ENCODE measurements at regions not wholly inside any gene's neighbourhood (a gene's known extent, or its start where the extent isn't known, plus 50 kb on each side); places are given as distances from the start of the nearest gene placed in this dataset.

GRCh38 chr5:89417990-89418389 is 535.0 kb upstream of the MEF2C start:
- no peak for DNase-seq (ENCODE audit: low read depth in 3 of 3)

- no peak for DNase-seq (ENCODE audit: low read depth in 3 of 3)
Observed at GRCh38 chr5:89417515-89417914, 534.5 kb upstream of the MEF2C start.

GRCh38 chr5:89411891-89412290 is 528.9 kb upstream of the MEF2C start:
- DNase-seq (ENCODE audit: low read depth in 3 of 3), result no peak

- no peak for DNase-seq (ENCODE audit: low read depth in 3 of 3)
Observed at GRCh38 chr5:89407054-89407453, 524.1 kb upstream of the MEF2C start.

- DNase-seq (ENCODE audit: low read depth in 3 of 3), result no peak
Observed at GRCh38 chr5:89401659-89402058, 518.7 kb upstream of the MEF2C start.

- no peak for DNase-seq (ENCODE audit: low read depth in 3 of 3)
Observed at GRCh38 chr5:89401012-89401411, 518.0 kb upstream of the MEF2C start.

GRCh38 chr5:89399548-89399947 is 516.6 kb upstream of the MEF2C start:
- DNase-seq (ENCODE audit: low read depth in 3 of 3), result no peak

- DNase-seq (ENCODE audit: low read depth in 3 of 3), result no peak
Observed at GRCh38 chr5:89397096-89397495, 514.1 kb upstream of the MEF2C start.

- DNase-seq (ENCODE audit: low read depth in 3 of 3), result no peak
Observed at GRCh38 chr5:89396278-89396954, 513.4 kb upstream of the MEF2C start.

- no peak for DNase-seq (ENCODE audit: low read depth in 3 of 3)
Observed at GRCh38 chr5:89395111-89395510, 512.1 kb upstream of the MEF2C start.

- no peak for DNase-seq (ENCODE audit: low read depth in 3 of 3)
Observed at GRCh38 chr5:89388872-89389271, 505.9 kb upstream of the MEF2C start.

GRCh38 chr5:89384391-89384790 is 501.4 kb upstream of the MEF2C start:
- DNase-seq (ENCODE audit: low read depth in 3 of 3), result no peak

GRCh38 chr5:89380635-89381034 is 497.7 kb upstream of the MEF2C start:
- DNase-seq (ENCODE audit: low read depth in 3 of 3), result no peak

- no peak for DNase-seq (ENCODE audit: low read depth in 3 of 3)
Observed at GRCh38 chr5:89377767-89378455, 494.9 kb upstream of the MEF2C start.

GRCh38 chr5:89374818-89375521 is 492.0 kb upstream of the MEF2C start:
- no peak for DNase-seq (ENCODE audit: low read depth in 3 of 3)

- DNase-seq (ENCODE audit: low read depth in 3 of 3), result no peak
Observed at GRCh38 chr5:89374144-89374784, 491.3 kb upstream of the MEF2C start.

- no peak for DNase-seq (ENCODE audit: low read depth in 3 of 3)
Observed at GRCh38 chr5:89372176-89372575, 489.2 kb upstream of the MEF2C start.

- DNase-seq (ENCODE audit: low read depth in 3 of 3), result no peak
Observed at GRCh38 chr5:89371646-89372045, 488.7 kb upstream of the MEF2C start.

GRCh38 chr5:89359046-89359445 is 476.1 kb upstream of the MEF2C start:
- DNase-seq (ENCODE audit: low read depth in 3 of 3), result no peak

- DNase-seq (ENCODE audit: low read depth in 3 of 3), result no peak
Observed at GRCh38 chr5:89353837-89354551, 471.0 kb upstream of the MEF2C start.

GRCh38 chr5:89351975-89352374 is 469.0 kb upstream of the MEF2C start:
- no peak for DNase-seq (ENCODE audit: low read depth in 3 of 3)

GRCh38 chr5:89351222-89351621 is 468.2 kb upstream of the MEF2C start:
- DNase-seq (ENCODE audit: low read depth in 3 of 3), result no peak
